ENCODE measurements at regions not wholly inside any gene's neighbourhood (a gene's known extent, or its start where the extent isn't known, plus 50 kb on each side); places are given as distances from the start of the nearest gene placed in this dataset.

DNA sequence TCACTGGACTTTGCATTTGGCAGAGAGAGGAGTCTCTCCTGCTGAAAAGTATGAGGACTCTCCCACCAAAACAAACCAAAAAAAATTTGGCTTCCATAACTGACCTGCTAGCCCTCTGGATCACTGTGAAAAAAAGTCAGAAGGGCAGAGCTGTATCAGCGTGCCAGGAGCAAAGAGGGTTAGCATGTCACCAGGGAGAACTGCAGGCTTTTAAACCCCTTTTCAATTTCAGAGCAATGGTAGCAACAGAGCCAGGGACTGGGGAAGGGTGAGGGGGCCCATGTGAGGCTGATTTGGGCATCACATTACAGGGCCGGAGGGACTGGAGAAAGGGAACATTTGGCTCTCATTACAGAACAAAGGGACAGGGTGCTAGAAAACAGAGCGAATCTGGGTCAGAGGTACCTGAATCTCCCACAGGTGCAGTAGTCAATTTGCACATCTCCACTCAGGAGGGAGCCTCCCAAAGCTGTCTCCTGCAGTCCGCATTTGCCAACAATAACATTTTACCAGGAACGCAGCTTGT is 185.7 kb upstream of the EYA4 start:
- Histone ChIP-seq H3K4me1 (ENCODE audit: control insufficient read depth, insufficient read depth, low read length) (no peaks in the 10 kb centered on the region; the same call in 1 of the 2 replicates), H3K9me1 (ENCODE audit: insufficient read depth, low read length) (0 out of 2 replicates have a peak, but pooled peaks cover 2% of the 10 kb centered on the region), H3K27me3 (ENCODE audit: control insufficient read depth, insufficient read depth, low read length) (no peaks in the 10 kb centered on the region), H4K8ac (ENCODE audit: low read depth in 2 of 2, low read length in 2 of 2) (no peak overlapping the region), H2AK9ac (replicated peaks; ENCODE audit: low read depth, low read length, poor library complexity) (no peak overlapping the region), H2AK5ac (ENCODE audit: low read depth, low read length) (no peak overlapping the region), H3K23ac (ENCODE audit: low read depth, low read length) (no peak overlapping the region), H3K79me1 (ENCODE audit: low read depth in 1 of 2, low read length in 2 of 2) (no peaks in the 10 kb centered on the region), H2AFZ (replicated peaks; ENCODE audit: low read length, poor library complexity) (no peak overlapping the region), H3K56ac (ENCODE audit: extremely low read depth, insufficient read depth, low read length) (no peak overlapping the region), H3K4me2 (ENCODE audit: low read depth, low read length) (no peak overlapping the region), H2BK15ac (ENCODE audit: low read depth, low read length) (no peak overlapping the region), H4K91ac (ENCODE audit: insufficient read depth, low read depth, low read length) (no peak overlapping the region), H3K18ac (ENCODE audit: low read depth, low read length) (no peak overlapping the region), H2BK20ac (ENCODE audit: low read depth, low read length) (no peak overlapping the region), H3K14ac (replicated peaks; ENCODE audit: low read depth, low read length) (no peak overlapping the region), H3K4ac (ENCODE audit: low read depth, low read length) (no peak overlapping the region), H3K4me3 (ENCODE audit: insufficient read depth, low read depth, low read length) (no peak overlapping the region), H3K27ac (ENCODE audit: insufficient read depth, low read length) (no peak overlapping the region), H2BK120ac (ENCODE audit: low read depth, low read length) (no peak overlapping the region), H3K9me3 (ENCODE audit: control insufficient read depth, insufficient read depth, low read length) (no peaks in the 10 kb centered on the region), H4K20me1 (ENCODE audit: insufficient read depth, low read length) (no peaks in the 10 kb centered on the region), H3K36me3 (ENCODE audit: control insufficient read depth, insufficient read depth, low read length) (no peaks in the 10 kb centered on the region), H4K5ac (ENCODE audit: low read depth, low read length) (no peak overlapping the region), H3K9ac (ENCODE audit: low read depth, low read length) (no peak overlapping the region), H2BK5ac (ENCODE audit: low read depth, low read length, poor library complexity, severe bottlenecking) (no peak overlapping the region)
- intact Hi-C loops (cut with micrococcal nuclease): no loop called here
- ChIA-PET CTCF (no interaction called here), POLR2A (ENCODE audit: unreplicated experiment) (no interaction called here)
- DNase-seq: no peak
- no CpG with 5 or more reads among the region's 5 CpGs for WGBS, 2 experiments (ENCODE audit: extremely low coverage in 2 of 2, insufficient read length in 1 of 2)
- BruUV-seq (replicated peaks): no TSS peak
- ATAC-seq (ENCODE audit: low read depth): no peak
- in situ Hi-C loops (cut with MboI; ENCODE audit: low sequenced_read_pairs): no loop called here
- TF ChIP-seq, protein P1, sequence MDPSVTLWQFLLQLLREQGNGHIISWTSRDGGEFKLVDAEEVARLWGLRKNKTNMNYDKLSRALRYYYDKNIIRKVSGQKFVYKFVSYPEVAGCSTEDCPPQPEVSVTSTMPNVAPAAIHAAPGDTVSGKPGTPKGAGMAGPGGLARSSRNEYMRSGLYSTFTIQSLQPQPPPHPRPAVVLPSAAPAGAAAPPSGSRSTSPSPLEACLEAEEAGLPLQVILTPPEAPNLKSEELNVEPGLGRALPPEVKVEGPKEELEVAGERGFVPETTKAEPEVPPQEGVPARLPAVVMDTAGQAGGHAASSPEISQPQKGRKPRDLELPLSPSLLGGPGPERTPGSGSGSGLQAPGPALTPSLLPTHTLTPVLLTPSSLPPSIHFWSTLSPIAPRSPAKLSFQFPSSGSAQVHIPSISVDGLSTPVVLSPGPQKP (IDR thresholded peaks at IDR 0.05; ENCODE audit: borderline replicate concordance, low read depth, low read length): no peak
- TF ChIP-seq MAFK (IDR thresholded peaks at IDR 0.05; ENCODE audit: low read depth, low read length): no peak
- dilution Hi-C loops (cut with HindIII; ENCODE audit: low sequenced_read_pairs, unreplicated experiment): no loop called here

All from IMR-90 (cell line).